Ovary (tissue), 7 donors: ENCODE measurements at regions not wholly inside any gene's neighbourhood (a gene's known extent, or its start where the extent isn't known, plus 50 kb on each side); places are given as distances from the start of the nearest gene placed in this dataset.

ENCODE experiments used
- DNase-seq, 5 donors: peaks; one replicate each; pipeline ENCODE4 v3.0.0-alpha.2; 2019 to 2020
- H3K27ac ChIP-seq, 2 donors: fragments of 200-600 bp; one replicate each; pipeline versions ENCODE4 v1.5.1 to v1.8.0; 2019 to 2022
- H3K27me3 ChIP-seq: fragments of 200-600 bp; one replicate; pipeline ENCODE4 v1.8.0; 2022
- H3K36me3 ChIP-seq: fragments of 200-600 bp; sonication (generic); one replicate; pipeline ENCODE4 v1.5.1; 2019
- H3K4me1 ChIP-seq: one replicate; pipeline ENCODE4 v1.8.1; 2013; ENCODE audit warnings: mild to moderate bottlenecking, moderate library complexity; ENCODE audit not compliant: insufficient read depth
- H3K4me3 ChIP-seq: fragments of 200-600 bp; sonication (generic); one replicate; pipeline ENCODE4 v1.5.1; 2017
- H3K9me3 ChIP-seq, 2 donors: fragments of 200-600 bp in 1 of 2; sonication (generic) in 1 of 2; one replicate each; pipeline versions ENCODE4 v1.5.1 to v1.8.1; 2013 to 2019; ENCODE audit warnings: mild to moderate bottlenecking in 1 of 2, moderate library complexity in 1 of 2
- EP300 ChIP-seq: sonication (generic); formaldehyde crosslinking; IDR thresholded peaks from one replicate; pipeline ENCODE4 v1.6.1; 2017; ENCODE audit warnings: antibody characterized with exemption
- POLR2A ChIP-seq: fragments of 450-650 bp; IDR thresholded peaks from one replicate; pipeline ENCODE4 v1.6.1; 2017; ENCODE audit warnings: antibody characterized with exemption, mild to moderate bottlenecking, moderate library complexity
- WGBS, 3 donors: extraction: QIAGEN DNeasy Blood & Tissue Kit in 1 of 3; methylation state at CpG; one replicate each; pipeline versions ENCODE4 v1.1.5 to v1.1.7; 2013 to 2017; 5-methylcytosine and 5-hydroxymethylcytosine counted together
- intact Hi-C, 4 donors: fragments of 100-400 bp; cut with DNase I; formaldehyde crosslinking; loops; one replicate each; pipeline versions ENCODE4 v1.11.0 to v1.15.1; 2022 to 2023
- TF ChIP-seq, protein P1 (sequence below), 3 donors: fragments of 450-650 bp in 2 of 3; fragments of 200-600 bp in 1 of 3; IDR thresholded peaks; one replicate each; pipeline versions ENCODE4 v1.5.1 to v1.8.0; 2016 to 2022; ENCODE audit warnings: antibody characterized with exemption in 3 of 3, mild to moderate bottlenecking in 1 of 3
- donor health status: DM: no; HTN: no; CAD: no; lungs with moderate emphysema.
- donor health status: DM: no; HTN: no; CAD: no.
- donor health status: Bipolar disorder and iron deficiency.
- donor health status: DM: no; HTN: no; CAD: no.
- donor health status: DM: yes; HTN: yes; CAD: no.

- H3K27me3 ChIP-seq, result no peaks in the 10 kb centered on the region
- H3K4me1 ChIP-seq, result no peaks in the 10 kb centered on the region
- no peak for DNase-seq
- H3K9me3 ChIP-seq, result no peaks in the 10 kb centered on the region
- H3K36me3 ChIP-seq, result no peaks in the 10 kb centered on the region
- TF ChIP-seq EP300 (no peak), POLR2A (no peak)
- TF ChIP-seq, protein P1, sequence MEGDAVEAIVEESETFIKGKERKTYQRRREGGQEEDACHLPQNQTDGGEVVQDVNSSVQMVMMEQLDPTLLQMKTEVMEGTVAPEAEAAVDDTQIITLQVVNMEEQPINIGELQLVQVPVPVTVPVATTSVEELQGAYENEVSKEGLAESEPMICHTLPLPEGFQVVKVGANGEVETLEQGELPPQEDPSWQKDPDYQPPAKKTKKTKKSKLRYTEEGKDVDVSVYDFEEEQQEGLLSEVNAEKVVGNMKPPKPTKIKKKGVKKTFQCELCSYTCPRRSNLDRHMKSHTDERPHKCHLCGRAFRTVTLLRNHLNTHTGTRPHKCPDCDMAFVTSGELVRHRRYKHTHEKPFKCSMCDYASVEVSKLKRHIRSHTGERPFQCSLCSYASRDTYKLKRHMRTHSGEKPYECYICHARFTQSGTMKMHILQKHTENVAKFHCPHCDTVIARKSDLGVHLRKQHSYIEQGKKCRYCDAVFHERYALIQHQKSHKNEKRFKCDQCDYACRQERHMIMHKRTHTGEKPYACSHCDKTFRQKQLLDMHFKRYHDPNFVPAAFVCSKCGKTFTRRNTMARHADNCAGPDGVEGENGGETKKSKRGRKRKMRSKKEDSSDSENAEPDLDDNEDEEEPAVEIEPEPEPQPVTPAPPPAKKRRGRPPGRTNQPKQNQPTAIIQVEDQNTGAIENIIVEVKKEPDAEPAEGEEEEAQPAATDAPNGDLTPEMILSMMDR (IDR thresholded peaks at IDR 0.05), result no peak
- intact Hi-C loops, result no loop called here
- no peak overlapping the region for H3K27ac ChIP-seq
- 88 to 100% (median 96%) methylated on average over 1 of the region's 1 CpG for WGBS, 3 donors
- no peak overlapping the region for H3K4me3 ChIP-seq
Observed at GRCh38 chr2:151025816-151026215, 235.8 kb downstream of the RBM43 start.

GRCh38 chr2:151024696-151025251 lies 236.9 kb downstream of the RBM43 start:
- no peaks in the 10 kb centered on the region for H3K27me3 ChIP-seq
- intact Hi-C loops, result no loop called here
- WGBS, 3 donors, result 70 to 81% (median 80%) methylated on average over 4 of the region's 4 CpGs
- no peaks in the 10 kb centered on the region for H3K36me3 ChIP-seq
- no peak overlapping the region for H3K4me3 ChIP-seq
- H3K9me3 ChIP-seq, result no peaks in the 10 kb centered on the region
- DNase-seq, result no peak
- H3K27ac ChIP-seq, result no peak overlapping the region
- no peaks in the 10 kb centered on the region for H3K4me1 ChIP-seq
- no peak for TF ChIP-seq EP300
- TF ChIP-seq, protein P1 (IDR thresholded peaks at IDR 0.05), result no peak
- no peak for TF ChIP-seq POLR2A

DNA sequence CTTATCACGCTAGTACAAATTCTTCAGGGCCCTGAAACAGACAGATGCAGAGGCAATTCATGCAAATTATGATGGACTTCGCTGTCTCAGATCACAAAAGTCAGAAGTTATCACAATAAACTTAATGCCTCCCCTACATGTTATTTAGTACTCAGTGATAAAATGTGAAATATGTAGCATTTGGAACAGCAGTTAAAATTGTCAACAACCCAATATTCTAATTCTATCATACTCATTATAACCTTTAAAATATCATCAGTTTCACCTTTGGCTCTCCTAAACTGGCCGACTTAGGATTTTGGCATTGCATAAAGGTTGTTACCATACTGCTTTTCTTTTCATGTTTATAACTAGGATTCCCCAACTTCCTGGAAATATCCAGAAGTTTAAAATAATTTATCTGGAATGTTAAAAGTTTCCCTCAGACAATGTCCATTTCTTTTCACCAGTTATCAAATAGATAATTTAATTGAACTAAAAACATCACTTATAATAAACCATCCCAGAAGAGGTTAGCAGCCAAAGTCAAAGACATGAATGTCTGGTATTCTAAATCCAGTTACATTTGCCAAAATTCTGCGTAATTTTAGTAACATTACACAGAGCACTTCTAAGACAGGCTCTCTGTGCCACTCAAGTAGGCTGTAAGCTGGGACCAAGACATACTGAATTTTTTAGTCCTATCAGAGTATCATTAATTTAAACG lies 239.8 kb downstream of the RBM43 start:
- Histone ChIP-seq H3K4me3 (no peak overlapping the region), H3K9me3 (no peaks in the 10 kb centered on the region), H3K4me1 (no peaks in the 10 kb centered on the region), H3K27me3 (no peaks in the 10 kb centered on the region), H3K27ac (no peak overlapping the region), H3K36me3 (no peaks in the 10 kb centered on the region)
- WGBS, 3 donors, result 7 to 14% (median 8%) methylated on average over 5 of the region's 5 CpGs
- TF ChIP-seq POLR2A, result no peak
- TF ChIP-seq, protein P1 (IDR thresholded peaks at IDR 0.05), result no peak
- no peak for TF ChIP-seq EP300
- intact Hi-C loops, result no loop called here
- no peak for DNase-seq

DNA sequence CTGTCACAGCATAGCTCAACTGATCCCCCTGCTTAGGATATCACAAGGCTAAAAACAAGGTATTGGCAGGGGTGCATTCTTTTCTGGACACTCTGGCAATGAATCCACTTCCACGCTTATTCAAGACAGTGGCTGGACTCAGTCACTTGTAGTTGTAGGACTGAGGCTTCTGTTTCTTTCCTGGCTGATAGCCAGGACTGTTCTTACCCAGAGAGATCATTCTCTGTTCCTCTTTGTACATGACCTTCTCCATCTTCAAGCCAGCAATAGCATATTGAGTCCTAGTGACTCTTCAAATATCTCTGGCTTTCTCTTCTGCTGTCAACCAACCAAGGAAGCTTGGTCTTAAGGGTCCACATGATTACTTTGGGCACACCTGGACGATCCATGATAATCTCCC lies 241.3 kb downstream of the RBM43 start:
- no peak for TF ChIP-seq EP300
- TF ChIP-seq POLR2A, result no peak
- TF ChIP-seq, protein P1 (IDR thresholded peaks at IDR 0.05), result no peak
- Histone ChIP-seq H3K27ac (no peak overlapping the region), H3K4me3 (no peak overlapping the region), H3K4me1 (no peaks in the 10 kb centered on the region), H3K9me3 (no peaks in the 10 kb centered on the region), H3K27me3 (no peaks in the 10 kb centered on the region), H3K36me3 (no peaks in the 10 kb centered on the region)
- no peak for DNase-seq
- WGBS, 3 donors, result 85 to 95% (median 89%) methylated on average over 2 of the region's 2 CpGs
- intact Hi-C loops, result no loop called here
